LNCAP (cell line): ENCODE measurements at regions not wholly inside any gene's neighbourhood (a gene's known extent, or its start where the extent isn't known, plus 50 kb on each side); places are given as distances from the start of the nearest gene placed in this dataset.

Source experiments
- TF ChIP-seq, protein P1 (sequence below): fragments of 450-650 bp; IDR thresholded peaks from 2 replicates; pipeline ENCODE4 v1.5.1; 2017; ENCODE audit warnings: mild to moderate bottlenecking

DNA sequence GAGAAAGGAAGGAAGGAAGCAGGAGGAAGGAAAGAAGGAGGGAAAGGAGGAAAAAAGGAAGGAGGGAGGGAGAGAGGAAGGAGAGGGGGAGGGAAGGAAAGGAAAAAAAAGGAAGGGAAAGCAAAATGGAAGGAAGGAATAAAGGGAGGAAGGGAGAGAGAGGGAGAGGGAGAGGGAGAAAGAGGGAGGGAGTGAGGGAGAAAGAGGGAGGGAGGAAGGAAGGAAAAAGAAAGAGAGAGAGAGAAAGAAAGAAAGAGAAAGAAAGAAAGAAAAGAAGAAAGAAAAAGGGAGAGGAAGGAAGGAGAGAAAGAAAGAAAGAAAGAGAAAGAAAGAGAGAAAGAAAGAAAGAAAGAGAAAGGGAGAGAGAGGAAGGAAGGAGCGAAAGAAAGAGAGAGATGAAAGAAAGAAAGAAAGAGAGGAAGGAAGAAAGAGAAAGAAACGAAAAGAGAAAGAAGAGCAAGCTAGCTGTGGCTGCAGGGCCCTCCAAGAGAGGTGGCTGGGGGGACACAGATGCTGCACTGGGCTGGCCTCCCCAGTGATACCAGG, 472.4 kb upstream of the MGMT start:
- TF ChIP-seq, protein P1, sequence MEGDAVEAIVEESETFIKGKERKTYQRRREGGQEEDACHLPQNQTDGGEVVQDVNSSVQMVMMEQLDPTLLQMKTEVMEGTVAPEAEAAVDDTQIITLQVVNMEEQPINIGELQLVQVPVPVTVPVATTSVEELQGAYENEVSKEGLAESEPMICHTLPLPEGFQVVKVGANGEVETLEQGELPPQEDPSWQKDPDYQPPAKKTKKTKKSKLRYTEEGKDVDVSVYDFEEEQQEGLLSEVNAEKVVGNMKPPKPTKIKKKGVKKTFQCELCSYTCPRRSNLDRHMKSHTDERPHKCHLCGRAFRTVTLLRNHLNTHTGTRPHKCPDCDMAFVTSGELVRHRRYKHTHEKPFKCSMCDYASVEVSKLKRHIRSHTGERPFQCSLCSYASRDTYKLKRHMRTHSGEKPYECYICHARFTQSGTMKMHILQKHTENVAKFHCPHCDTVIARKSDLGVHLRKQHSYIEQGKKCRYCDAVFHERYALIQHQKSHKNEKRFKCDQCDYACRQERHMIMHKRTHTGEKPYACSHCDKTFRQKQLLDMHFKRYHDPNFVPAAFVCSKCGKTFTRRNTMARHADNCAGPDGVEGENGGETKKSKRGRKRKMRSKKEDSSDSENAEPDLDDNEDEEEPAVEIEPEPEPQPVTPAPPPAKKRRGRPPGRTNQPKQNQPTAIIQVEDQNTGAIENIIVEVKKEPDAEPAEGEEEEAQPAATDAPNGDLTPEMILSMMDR: no peak

DNA sequence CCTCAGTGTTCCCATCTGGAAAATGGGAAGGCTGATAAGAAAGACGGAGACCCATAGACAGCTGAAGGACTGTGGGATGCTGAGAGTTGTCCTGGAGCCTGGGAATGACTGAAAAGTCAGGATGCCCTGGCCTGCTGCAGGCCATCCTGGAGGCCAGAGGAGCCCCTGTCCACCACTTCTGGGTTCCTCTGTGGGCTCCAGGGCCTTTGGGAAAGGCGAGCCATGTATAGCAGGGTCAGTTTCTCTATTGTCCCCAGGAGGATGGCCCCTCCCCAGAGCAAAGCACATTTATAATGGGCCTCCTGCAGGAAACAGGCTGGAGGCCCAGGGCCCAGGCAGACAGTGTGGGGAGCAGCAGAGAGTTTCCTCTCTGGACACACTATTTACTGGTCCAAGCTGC, 471.4 kb upstream of the MGMT start:
- TF ChIP-seq, protein P1: no peak

DNA sequence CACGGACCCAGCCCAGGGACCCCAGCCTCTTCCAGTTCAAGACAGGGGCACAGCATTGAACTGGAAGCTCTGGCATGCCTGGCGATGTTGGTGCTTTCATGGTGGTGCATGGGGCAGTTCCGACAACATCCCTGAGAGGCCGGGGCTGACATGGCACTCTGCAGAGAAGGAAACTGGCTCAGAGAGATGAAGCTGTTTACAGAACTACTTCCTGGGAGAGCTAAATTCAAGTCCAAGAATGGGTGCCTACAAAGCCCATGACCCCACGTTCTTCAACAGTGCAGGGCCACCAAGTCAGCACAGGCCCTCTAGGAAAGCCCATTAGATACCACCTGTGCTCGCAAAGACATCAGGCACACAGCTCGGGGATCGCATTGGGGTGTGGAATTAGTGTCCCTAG, 470.9 kb upstream of the MGMT start:
- TF ChIP-seq, protein P1: no peak

DNA sequence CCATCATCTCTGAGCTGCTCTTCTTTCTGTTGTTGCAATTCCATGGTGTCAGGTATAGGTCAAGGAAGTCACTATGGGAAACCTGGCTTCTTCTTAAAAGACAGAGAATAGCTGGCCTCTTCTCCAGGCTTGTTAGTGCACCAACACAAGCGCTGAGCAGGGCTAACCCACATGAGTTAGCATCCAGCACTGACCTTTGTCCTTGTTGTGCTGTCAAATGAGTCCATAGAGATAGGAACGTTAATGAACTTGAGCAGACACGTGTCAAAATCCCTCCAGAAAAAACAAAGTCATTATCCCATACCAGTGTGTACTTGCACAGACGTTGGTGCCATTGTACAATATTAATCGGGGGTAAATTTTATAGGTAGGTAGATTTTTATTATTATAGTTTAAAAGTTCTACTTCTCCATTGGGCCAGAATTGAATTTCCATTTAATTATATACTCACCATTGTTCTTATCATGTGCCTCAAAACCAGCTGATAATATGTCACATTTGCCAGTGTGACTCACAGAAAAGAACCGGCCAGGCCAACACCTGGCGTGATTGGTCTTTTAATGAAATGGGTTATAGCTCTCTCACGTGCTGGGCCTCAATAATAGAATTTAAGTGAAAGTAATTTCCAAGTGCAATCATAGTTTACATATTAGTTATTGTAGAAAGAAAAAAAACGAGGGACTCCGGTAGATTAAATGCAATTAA, 468.8 kb upstream of the MGMT start:
- TF ChIP-seq, protein P1: no peak

DNA sequence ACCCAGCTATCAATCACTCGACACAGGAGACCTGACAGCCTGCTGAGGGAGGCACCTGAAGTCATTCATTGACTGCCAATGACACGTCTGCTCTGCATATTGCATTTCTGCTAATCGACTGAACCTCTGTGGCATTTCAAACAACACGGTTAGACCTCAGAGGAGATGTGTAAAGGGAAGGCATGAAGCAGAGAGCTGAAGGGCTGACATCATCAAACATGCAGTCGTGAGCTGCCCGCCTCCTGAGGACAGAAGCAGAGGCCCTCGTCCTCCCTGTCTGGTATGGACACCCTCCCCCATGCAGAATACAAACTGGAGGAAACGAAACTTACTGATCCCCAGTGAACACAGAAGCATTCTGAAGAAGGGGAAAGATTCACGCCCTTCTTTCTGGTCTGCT, 462.6 kb upstream of the MGMT start:
- TF ChIP-seq, protein P1: no peak

DNA sequence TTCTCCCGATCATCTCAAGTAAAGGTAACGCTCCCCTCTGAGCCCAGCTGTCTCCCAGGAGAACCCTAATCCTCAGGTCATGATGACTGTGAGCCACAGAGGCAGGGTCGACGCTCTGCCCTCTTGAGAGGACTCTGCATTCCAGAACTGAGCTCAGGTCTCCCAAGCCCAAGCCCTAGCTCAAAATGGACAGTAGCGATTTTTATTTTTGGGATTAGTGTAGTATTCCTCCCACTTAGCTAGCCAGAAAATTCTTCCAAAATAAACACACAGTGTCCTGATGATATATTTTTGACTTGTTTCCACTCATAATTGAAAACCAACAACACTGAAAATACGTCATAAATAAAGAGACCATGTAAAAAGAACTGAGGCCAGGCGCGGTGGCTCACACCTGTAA, 462.0 kb upstream of the MGMT start:
- TF ChIP-seq, protein P1: no peak

DNA sequence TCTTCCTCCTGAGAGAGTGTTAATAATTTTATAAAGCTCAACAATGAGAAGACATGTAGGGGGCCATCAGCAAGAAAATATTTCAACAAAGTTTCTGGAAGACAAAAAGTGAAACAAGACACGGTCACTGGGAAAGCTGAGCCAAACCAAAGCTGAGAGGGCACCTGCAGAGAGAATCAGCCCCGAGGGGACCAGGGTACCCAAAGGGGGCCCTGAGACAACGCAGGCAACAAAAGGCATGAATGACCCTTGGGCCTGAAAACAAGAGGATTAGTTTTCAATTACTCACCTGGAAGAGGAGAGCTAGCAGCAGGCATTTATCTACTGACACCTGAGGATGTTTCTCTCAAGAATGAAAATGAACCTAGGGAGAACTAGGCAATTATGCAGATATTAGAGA, 461.2 kb upstream of the MGMT start:
- TF ChIP-seq, protein P1: no peak
